NCI-H187 (cell line): ENCODE measurements at regions not wholly inside any gene's neighbourhood (a gene's known extent, or its start where the extent isn't known, plus 50 kb on each side); places are given as distances from the start of the nearest gene placed in this dataset.
"Not testable (repeated sequence)": the region's sequence is repeated elsewhere in the genome, so short reads cannot be mapped to it uniquely, and the experiment has no call there.

Source experiments
- DNase-seq, 2 experiments: peaks; one replicate each; lab custom pipeline; 2025; lab: John Stamatoyannopoulos, UW

DNA sequence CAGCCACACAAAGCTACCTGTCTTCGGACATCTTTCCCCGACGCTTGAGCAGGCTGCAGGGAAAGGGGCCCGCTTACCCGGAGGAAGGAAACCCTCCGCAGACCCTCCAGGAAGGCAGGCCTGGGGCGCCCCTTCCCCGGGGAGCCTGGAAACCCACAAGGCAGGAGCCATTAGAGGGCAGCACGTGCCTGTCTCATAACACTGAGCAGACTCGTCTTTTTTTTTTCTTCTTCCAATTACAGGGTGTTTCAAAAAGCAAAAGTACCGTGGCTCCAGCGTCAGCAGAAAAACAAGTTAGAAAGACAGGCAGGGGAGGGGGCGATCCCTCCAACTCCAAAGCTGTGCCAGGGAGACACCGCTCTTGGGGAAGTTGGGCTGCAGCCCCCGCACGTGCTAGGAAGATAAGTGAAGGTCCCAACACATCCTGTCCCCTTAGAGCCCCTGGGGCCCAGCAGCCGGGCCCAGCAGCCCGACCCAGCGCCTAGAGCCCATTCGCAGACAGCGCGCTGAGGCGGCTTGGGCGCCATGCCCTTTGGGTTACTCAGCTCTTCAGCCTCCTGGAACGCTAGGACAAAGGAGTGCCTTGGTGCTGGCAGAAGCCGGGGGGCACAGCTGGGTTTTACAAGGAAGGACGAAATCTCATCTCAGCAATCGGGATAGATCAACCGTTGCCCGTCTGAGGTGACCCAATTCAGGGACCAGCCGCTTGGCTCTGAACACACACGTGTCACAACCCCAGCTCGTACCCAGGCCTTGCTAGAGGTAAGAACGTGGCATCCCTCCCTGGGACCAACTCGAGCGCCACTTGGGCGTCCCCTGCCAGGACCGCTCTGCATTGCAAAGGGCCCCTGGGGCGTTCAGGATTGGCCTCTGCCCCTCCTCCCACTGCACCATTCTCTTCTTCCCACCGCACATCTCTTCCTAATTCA is 136.3 kb downstream of the LY86 start:
- peak in 1 of 2 experiments; percentile 30 for DNase-seq

DNA sequence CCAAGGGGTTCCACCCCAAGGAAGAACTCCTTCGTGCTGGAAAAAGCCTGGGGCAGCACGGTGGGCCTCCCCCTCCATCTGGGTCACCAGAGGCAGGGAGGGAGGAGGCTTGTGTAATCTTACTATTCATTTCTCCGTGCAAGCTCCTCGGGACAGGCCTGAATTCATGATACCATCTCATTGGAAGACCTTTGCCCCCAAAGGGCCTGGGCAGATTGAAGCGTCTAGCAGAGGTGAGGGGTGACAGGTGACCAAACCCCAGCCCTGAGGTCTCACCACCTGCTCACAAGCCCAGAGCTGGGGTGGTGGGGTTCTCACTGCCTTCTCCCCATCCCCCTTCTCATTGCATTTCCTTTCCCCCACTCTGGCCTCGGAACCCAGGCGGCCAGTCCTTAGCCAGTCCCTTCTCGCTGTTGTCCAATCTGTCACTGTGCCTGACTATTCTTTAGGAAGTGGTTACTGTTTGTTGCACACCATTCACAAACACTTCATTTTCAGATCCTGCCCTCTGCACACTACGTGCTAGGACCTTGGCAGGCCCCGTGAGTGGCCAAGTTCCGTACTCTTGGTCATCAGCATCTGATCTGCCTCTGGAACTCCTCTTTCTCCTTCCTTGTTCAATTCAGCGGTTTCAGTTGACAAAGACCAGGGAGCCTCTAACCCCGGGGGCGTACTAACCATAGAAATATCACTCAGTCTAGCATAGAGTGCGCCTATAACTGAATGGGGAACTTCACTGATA is 137.1 kb downstream of the LY86 start:
- no peak for DNase-seq

DNA sequence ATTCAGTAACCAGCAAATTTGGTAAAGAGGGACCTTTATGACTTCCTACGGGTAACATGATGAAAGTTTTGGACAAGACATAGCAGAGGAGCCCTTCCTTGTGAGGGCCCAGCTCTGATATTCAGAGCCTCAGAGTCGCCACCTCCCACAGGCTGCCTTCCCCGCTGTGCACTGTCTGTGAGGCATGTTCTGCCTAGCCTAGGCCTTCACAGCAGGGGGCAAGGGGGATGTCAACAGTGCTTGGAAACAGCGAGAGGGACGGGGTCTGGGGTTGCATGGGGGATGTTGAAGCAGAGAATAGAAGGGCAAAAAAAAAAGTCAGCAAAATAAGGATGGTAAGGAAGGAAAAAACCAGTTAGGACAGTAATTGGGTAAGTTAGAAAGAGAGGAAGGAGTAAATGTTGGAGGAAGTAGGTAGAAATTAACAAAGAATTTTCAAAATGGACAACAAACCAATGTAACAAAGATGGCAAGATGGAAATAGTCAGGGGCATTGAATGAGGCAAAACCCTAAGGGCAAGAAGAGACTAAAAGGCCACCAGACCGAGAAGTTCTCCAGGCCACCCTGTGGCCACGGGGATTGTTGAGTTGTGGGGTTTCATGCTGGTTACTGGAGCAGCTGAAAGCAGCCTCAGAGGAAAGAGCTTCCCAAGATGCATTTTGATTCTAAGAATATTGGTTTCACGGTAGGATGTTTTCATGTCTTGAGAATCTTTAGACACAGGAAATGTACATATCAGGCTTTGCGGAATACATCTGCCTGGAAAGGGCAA is 139.8 kb downstream of the LY86 start:
- DNase-seq = no peak

DNA sequence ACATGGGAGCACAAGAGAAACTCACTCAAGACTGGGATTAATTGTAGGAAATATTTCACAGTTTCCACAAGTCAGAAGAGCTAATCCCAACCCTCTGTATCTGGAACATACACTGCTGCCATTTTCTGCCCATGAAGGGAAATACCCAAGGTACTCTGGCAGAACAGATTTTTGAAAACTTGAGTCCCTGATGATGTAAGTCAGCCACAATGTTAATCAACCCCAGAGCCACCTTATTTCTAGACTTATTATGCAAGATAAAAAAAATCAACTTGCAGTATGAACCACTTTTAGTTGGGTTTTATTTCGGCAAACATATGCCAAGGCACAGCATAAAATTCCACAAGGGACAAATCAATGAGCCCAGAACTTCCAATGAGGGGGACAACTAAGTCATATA is 141.5 kb downstream of the LY86 start:
- no peak for DNase-seq

DNA sequence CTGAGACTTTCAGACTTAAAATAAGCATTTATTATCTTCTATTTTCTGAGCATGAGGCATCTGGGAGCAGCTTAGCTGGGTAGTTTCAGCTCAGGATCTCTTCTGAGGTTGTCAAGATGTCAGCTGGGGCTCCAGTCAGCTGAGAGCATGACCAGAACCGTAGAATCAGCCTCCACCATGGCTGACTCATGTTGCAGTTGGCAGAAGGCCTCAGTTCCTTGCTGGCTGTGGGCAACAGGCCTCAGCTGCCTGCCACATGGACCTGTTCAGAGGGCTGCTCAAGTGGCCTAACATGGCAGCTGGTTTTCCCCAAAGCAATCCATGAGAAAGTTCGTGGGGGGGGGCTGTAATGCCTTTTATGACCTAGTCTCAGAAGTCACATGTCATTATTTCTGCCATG is 142.3 kb downstream of the LY86 start:
- no peak for DNase-seq

DNA sequence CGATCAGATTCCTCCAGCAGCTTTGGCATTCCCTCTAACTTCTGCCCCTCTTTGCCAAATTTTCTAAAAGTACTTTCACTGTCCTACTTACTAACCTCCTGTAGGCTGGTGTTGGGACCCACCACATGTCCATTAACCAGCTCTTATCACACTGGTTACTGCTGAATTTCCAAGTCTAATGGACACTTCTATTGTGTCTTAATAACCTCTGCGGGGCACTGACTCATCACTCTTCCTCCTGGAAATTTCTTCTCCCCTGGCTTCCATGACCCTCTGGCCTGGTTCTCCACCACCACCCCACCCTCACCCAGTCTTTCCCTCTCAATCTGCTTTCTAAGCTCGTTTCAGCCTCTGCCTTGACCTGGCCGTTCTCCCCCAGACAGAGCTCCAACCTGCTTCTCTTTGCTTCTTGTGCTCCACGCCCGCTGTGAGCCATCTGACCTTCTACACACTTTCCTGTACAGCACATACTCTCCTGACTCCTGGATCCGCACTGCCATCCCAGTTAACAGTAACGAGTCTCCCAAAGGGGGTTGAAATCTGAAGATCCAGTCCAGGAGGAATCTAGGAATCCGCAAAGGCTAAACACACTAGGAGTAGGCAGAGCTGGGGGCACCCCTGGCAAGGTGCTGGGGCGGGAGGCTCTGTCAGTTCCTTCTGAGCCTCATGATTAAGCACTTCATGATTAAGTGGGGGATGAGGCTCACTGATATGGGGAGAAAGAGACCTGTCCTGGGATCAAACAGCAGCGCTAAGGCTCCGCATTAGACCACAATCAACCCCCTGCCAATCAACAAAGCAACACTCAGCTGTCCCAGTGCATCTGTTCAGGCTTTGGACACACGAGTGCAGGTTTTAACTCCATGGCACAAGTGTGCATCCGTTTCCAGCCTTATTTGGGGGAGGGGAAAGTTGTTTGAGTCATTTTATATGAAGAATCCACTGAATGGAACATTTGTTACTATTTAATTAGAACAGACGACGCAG is 146.3 kb downstream of the LY86 start:
- no peak for DNase-seq

DNA sequence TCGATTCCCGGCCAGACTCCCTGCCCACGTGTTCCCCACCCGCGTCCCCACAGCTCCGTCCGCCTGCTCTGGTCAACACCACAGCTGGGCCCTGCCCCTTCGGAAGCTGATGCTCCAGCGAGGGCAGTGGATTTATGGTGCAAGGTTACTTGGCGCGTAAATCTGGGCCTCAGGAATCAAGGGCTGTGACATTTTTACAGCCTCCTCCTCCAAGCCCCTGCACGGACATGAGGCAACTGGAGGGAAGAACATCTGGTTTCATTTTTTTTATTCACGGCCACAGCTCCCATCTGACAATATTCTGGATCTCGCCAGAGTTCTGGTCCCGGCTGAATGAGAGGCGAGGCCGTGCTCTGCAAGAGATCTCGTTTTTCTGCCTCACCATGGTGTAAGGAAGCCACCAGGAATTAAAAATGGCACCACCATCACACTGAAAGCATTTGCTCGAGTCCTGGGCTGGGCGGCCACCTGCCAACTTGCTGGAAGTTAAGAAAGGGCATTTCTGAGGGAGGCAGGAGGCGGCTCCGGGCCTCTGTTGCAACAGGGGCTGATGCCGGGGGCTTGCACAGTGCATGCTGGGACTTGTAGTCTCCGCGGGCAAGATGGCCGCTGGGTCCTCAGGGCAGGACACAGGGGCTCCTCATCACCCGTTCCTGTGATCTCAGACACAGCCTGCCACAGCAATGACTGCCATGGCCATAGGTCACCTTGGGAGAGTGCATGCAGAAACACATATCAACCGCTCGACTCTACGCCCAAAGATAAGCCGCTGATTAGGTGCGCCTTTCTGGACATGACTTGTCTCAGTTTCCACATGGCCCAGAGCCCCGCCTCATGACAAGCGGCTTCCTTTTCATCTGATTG is 148.5 kb downstream of the LY86 start:
- DNase-seq = no peak

DNA sequence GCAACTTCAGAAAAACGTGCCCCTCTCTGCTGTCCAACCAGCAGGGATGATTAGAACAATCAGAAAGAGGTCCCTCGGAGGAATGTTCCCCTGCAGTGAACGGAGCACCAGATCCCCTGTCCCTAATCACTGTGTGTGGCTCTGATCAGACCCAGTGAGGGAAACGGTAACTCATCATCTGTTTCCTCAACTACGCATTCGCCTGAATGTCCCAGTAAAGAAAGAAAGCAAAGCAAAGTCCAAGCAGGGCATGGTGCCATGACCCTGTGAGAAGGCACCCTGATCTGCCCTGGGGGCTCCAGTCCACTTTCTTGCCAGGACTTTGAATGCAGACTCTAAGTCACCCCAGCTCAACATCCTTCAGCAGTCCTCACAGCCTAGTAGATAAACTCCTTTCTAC is 149.2 kb downstream of the LY86 start:
- DNase-seq = no peak

DNA sequence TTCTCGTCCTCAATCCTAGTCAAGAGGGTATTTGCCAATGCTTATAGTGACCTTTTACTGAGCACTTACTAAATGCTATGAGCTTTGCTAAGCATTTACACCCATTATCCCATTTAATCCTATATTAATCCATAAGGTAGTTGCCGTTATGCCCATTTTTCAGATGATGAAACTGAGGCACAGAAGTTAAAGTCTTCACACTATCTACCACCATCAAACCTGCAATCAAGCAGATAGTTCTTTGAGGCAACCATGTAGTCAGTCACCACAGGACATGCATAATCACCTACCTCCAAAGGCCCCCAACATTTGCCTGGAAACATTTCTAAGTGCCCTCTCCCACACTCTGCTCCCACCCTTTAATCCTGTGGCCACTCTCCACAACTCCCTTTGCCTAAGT is 149.6 kb downstream of the LY86 start:
- no peak for DNase-seq

DNA sequence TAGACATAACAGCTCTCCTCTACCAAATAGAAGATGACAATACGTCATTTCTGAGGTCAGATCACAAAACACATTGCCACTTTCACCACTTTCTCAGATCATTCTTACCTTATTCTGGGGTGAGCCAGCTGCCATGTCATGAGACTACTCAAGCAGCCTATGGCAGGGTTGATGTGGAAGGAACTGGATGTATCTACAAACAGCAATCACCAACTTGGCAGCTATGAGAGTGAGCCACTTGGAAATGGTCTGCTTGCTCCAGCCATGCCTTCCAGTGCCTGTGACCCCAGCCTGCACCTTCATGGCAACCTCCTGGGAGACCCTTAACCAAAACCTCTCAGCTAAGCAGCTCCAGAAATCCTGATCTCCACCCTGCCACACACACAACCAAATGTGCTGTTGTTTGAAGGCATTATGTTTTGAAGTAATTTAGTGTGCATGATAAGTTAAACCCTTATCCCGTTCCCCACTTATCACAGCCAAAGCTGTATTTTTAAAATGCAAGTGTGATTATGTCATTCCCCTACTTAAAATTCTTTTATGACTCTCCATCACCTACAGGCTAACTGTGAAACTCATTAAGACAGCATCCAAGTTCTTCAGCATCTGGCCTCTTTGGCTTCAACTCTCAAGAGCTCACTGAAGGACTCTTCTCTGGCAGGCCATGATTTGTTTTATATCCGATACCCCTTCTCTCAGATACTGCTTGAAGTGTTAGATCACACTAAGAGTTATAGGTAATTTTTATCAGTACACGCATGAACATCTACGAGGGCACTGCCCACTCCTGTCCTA is 150.6 kb downstream of the LY86 start:
- DNase-seq = no peak

DNA sequence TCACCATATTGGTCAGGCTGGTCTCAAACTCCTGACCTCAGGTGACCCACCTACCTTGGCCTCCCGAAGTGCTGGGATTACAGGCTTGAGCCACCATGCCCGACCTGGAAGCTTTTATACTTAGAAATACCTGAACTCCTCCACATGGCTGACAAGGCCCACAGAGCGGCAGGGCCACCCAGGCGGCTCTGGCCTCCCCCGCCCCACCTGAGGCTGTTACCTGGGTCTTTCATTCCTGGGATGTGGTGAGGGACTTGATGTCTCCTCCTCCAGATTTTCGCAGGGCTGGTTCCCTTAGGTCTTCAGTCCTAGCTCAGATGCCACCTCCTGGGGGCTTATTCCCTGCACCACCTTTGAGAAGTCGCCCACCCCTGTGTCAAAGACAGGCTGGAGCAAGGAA is 152.1 kb downstream of the LY86 start:
- no peak for DNase-seq

DNA sequence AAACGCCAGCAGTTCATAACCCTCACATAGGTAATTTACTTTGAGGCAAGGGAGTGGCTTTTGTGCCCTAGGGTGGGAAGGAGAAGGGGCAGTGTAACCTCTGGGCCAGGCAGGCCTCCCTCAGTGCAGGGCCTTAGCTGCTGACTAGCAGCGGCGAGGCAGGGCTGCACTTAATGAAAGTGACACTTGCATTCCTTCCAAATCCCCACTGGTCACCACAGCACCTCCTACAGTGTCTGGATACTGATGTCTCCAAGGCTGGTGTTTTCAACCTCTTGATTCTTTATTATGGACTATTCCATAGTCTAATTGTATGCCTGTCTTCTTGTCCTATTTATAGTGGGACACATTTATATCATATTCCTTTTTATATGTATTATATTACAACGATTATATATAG is 152.7 kb downstream of the LY86 start:
- DNase-seq = no peak

DNA sequence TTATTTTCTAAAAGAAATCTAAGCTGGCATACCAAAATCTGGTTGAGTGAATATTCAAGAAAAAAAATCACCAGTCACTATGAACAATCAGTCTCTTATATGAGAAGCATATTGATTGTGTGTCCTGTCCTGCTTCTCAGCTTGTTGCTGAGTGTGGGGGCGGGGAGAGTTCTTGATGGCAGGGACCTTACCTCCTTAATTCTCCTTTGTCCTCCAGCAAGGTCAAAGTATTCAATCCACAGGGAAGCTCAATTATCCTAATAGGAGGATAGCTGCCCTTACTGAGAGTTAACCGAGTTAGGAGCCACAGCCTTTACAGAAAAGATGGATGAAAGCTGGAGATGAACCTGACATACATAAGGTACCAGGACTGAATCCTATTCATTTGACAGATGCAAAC is 154.0 kb downstream of the LY86 start:
- no peak for DNase-seq

DNA sequence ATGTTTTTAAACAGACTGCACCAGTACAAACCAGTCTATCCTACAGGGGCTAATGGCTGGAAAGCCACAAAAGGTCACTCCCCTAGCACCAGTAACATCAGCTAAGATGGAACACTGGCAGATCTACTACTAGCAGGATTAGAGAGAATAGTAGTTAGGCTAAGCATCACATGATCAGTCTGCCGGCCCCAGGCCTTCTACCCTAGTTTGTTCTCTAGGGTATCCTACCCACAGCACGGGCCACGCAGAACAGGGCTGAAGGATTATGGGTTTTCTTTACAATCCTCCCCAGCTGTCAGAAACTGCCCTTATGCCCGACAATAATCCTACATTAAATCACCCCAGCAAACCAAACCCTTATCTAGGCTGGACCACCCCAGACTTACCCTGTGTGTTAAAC is 156.0 kb downstream of the LY86 start:
- no peak for DNase-seq

DNA sequence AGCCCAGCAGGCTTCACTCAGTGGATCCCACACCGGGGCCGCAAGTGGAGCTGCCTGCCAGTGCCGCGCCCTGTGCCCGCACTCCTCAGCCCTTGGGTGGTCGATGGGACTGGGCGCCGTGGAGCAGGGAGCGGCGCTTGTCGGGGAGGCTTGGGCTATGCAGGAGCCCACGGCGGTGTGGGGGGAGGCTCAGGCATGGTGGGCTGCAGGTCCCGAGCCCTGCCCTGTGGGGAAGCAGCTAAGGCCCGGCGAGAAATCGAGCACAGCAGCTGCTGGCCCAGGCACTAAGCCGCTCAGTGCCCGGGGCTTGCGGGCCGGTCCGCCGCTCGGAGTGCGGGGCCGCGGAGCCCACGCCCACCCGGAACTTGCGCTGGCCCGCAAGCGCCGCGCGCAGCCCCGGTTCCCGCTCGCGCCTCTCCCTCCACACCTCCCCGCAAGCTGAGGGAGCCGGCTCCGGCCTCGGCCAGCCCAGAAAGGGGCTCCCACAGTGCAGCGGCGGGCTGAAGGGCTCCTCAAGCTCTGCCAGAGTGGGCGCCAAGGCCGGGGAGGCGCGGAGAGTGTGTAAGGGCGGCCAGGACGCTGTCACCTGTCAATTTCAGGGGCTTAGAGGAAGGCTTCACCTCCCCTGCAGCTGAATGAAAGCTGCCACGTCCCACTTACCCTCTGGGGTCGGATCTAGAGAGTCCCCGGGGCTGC is 157.3 kb downstream of the LY86 start:
- not testable (repeated sequence) for DNase-seq

DNA sequence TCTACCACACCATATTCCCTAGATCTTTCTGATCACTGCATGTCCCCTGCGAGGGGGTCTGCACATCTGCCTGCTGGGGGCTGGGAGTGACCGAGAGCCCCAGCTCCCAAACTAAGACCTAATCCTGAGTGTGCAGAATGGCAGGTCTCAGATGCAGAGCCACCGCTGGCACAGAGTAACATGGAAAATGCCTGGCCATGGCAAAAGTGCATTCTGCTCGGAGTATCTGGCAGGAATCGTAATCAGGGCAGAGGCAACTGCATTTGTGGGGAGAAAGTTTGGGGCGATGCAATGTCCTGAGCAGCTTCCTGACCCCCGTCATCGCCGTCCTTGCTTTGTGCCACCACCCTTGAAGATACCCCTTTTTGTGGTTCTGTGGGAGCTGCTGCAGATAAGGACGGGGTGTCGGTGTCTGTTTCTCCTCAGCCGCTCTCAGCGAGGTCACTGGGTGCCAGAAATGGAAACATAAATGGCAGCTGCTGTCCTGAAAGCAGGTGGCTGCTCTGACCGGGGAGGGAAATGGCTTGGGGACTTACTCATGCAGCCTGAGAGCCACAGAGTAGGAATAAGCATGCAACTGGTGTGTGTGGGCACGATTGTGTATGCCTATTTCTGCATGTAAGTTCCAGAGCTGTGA is 157.9 kb downstream of the LY86 start:
- DNase-seq = no peak

DNA sequence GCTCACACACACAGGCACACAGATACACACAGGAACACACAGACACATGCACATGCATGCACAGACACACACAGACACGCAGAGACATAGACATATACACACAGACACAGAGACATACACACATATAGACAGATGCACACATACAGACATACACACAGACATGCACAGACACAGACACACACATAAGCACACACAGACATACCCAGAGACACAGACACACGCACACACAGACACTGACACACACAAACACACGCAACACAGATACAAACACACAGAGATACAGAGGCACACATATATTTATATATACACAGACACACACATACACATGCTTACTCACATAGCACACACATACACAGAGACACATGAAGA is 158.4 kb downstream of the LY86 start:
- DNase-seq = no peak

DNA sequence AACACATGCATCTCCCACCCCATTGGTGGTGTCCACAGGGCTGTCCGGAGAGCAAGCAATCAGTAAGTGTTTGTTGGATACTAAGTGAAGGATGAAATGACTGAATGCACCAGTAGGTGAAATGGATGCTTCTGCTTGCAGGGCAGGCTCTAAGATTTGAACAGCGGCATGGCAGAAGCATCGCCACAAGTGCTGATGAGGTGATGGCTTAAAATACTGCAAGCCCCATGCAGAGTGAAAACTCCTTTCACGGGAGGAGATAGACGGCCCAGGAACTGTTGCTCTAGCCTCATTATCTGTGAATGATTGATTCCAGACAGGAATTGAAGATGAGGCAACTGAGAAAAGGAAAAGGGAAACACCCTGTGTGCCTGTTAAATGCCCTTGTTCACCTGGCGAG is 158.9 kb downstream of the LY86 start:
- DNase-seq = no peak

DNA sequence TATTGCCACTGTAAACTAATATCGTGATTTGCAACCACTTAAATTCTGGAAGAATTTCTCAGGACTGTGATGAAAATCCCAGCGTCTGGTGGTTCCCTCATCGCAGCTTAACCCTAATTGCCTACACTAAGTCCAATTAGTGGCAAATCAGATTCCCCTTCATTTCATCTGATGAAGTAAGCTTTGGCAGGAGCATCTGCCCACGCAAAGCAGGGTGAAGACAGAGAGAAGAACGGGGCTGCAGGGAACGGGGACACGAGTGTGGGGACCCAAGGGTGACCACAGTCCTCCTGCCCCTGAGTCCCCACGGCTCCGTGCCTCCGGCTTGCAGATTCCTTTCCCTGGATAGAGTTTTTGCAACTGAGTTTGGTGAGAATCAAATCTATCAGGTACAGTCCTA is 159.5 kb downstream of the LY86 start:
- DNase-seq = no peak
